Adrenal gland (tissue), 9 donors: ENCODE measurements at regions not wholly inside any gene's neighbourhood (a gene's known extent, or its start where the extent isn't known, plus 50 kb on each side); places are given as distances from the start of the nearest gene placed in this dataset.

Experiments used
- DNase-seq, 7 donors: peaks; one replicate each; pipeline ENCODE4 v3.0.0-alpha.2; 2019 to 2020
- H3K27ac ChIP-seq, 5 donors: fragments of 200-600 bp; sonication (generic) in 4 of 5; 1 replicate in 3 of 5; 2 replicates in 2 of 5; pipeline versions ENCODE4 v1.5.1 to v1.8.0; 2016 to 2020; ENCODE audit warnings: mild to moderate bottlenecking in 1 of 5
- H3K27me3 ChIP-seq: fragments of 200-600 bp; 2 replicates; pipeline ENCODE4 v1.8.0; 2021
- H3K36me3 ChIP-seq, 2 donors: fragments of 200-600 bp; replicated peaks in 1 of 2; 1 replicate in 1 of 2; 2 replicates in 1 of 2; pipeline versions ENCODE4 v1.5.1 to v1.8.0; 2018 to 2022
- H3K4me1 ChIP-seq, 2 donors: fragments of 200-600 bp; replicated peaks in 1 of 2; 1 replicate in 1 of 2; 2 replicates in 1 of 2; pipeline versions ENCODE4 v1.5.1 to v1.8.0; 2018 to 2021
- H3K4me3 ChIP-seq, 4 donors: fragments of 200-600 bp; sonication (generic) in 3 of 4; one replicate each; pipeline ENCODE4 v1.5.1; 2016 to 2018
- H3K9me3 ChIP-seq, 3 donors: fragments of 200-600 bp; sonication (generic) in 1 of 3; replicated peaks in 1 of 3; 1 replicate in 2 of 3; 2 replicates in 1 of 3; pipeline versions ENCODE4 v1.5.1 to v1.8.0; 2016 to 2021
- CTCF ChIP-seq, 6 experiments: fragments of 450-650 bp in 4 of 6; fragments of 200-600 bp in 2 of 6; sonication (generic) in 1 of 6; IDR thresholded peaks; 1 replicate in 5 of 6; 2 replicates in 1 of 6; pipeline versions ENCODE4 v1.5.1 to v1.8.0; 2016 to 2021; ENCODE audit warnings: antibody characterized with exemption in 6 of 6, mild to moderate bottlenecking in 2 of 6, moderate library complexity in 1 of 6
- POLR2A ChIP-seq, 2 donors: fragments of 450-650 bp; IDR thresholded peaks; one replicate each; pipeline ENCODE4 v1.6.1; 2017; ENCODE audit warnings: antibody characterized with exemption in 2 of 2, mild to moderate bottlenecking in 2 of 2, moderate library complexity in 1 of 2
- WGBS, 4 donors: extraction: QIAGEN DNeasy Blood & Tissue Kit in 2 of 4; methylation state at CpG; one replicate each; pipeline versions ENCODE4 v1.1.5 to v1.1.7; 2013 to 2017; 5-methylcytosine and 5-hydroxymethylcytosine counted together
- intact Hi-C, 2 donors: fragments of 100-400 bp; cut with DNase I; formaldehyde crosslinking; loops; one replicate each; pipeline versions ENCODE4 v1.14.1 to v1.15.0; 2022 to 2023
- donor health status: healthy with polysubstance abuse.
- donor health status: Bipolar disorder and iron deficiency.
- donor health status: DM: yes; HTN: yes; CAD: no.
- donor health status: DM: no; HTN: no; CAD: no.
- donor health status: DM: no; HTN: no; CAD: no.

GRCh38 chr10:85421421-85421820, 945.2 kb downstream of the GRID1 start:
- no peak for TF ChIP-seq CTCF (IDR thresholded peaks at IDR 0.05)
- TF ChIP-seq POLR2A (IDR thresholded peaks at IDR 0.05), result no peak
- no peak for DNase-seq
- Histone ChIP-seq H3K36me3 (no peaks in the 10 kb centered on the region), H3K27ac (no peak overlapping the region), H3K4me1 (no peaks in the 10 kb centered on the region), H3K4me3 (no peak overlapping the region), H3K27me3 (no peaks in the 10 kb centered on the region), H3K9me3 (no peaks in the 10 kb centered on the region)
- intact Hi-C loops, result no loop called here
- 91 to 96% (median 92%) methylated on average over 9 of the region's 9 CpGs for WGBS, 4 donors

- no peak for DNase-seq
- H3K27ac ChIP-seq, result no peak overlapping the region
- no peaks in the 10 kb centered on the region for H3K27me3 ChIP-seq
- no peak for TF ChIP-seq POLR2A (IDR thresholded peaks at IDR 0.05)
- no peak for TF ChIP-seq CTCF (IDR thresholded peaks at IDR 0.05)
- no peaks in the 10 kb centered on the region for H3K36me3 ChIP-seq
- 71 to 77% (median 73%) methylated on average over 3 of the region's 3 CpGs for WGBS, 4 donors
- intact Hi-C loops, result no loop called here
- no peaks in the 10 kb centered on the region for H3K9me3 ChIP-seq
- no peak overlapping the region for H3K4me3 ChIP-seq
- H3K4me1 ChIP-seq, result no peaks in the 10 kb centered on the region
These were observed 937.5 kb downstream of the GRID1 start for GRCh38 chr10:85429126-85429525.

- Histone ChIP-seq H3K27me3 (no peaks in the 10 kb centered on the region), H3K27ac (no peak overlapping the region), H3K4me1 (no peaks in the 10 kb centered on the region), H3K36me3 (no peaks in the 10 kb centered on the region), H3K9me3 (no peaks in the 10 kb centered on the region), H3K4me3 (no peak overlapping the region)
- intact Hi-C loops, result no loop called here
- no peak for TF ChIP-seq POLR2A (IDR thresholded peaks at IDR 0.05)
- no peak for TF ChIP-seq CTCF (IDR thresholded peaks at IDR 0.05)
- 69 to 88% (median 81%) methylated on average over 2 of the region's 2 CpGs for WGBS, 4 donors
- no peak for DNase-seq
These were observed 935.6 kb downstream of the GRID1 start for GRCh38 chr10:85430991-85431390.

- TF ChIP-seq POLR2A (IDR thresholded peaks at IDR 0.05) (no peak), CTCF (IDR thresholded peaks at IDR 0.05) (no peak)
- intact Hi-C loops, result no loop called here
- Histone ChIP-seq H3K27ac (no peak overlapping the region), H3K4me3 (no peak overlapping the region), H3K9me3 (no peaks in the 10 kb centered on the region), H3K4me1 (no peaks in the 10 kb centered on the region), H3K27me3 (no peaks in the 10 kb centered on the region), H3K36me3 (no peaks in the 10 kb centered on the region)
- no peak for DNase-seq
- 89 to 97% (median 93%) methylated on average over 4 to 7 of the region's 7 CpGs for WGBS, 4 donors
These were observed 933.3 kb downstream of the GRID1 start for GRCh38 chr10:85433248-85433647.
